ENCODE measurements at regions not wholly inside any gene's neighbourhood (a gene's known extent, or its start where the extent isn't known, plus 50 kb on each side); places are given as distances from the start of the nearest gene placed in this dataset.

- TF ChIP-seq POLR2A (IDR thresholded peaks at IDR 0.05; ENCODE audit: low read length), result no peak
- TF ChIP-seq GATA1 (IDR thresholded peaks at IDR 0.05; ENCODE audit: low read depth, low read length), result no peak
Observed at GRCh38 chr14:98606041-98606640, 665.9 kb downstream of the BCL11B start.

Data from erythroblast (primary cell).